ENCODE measurements at regions not wholly inside any gene's neighbourhood (a gene's known extent, or its start where the extent isn't known, plus 50 kb on each side); places are given as distances from the start of the nearest gene placed in this dataset.
"Not testable (repeated sequence)": the region's sequence is repeated elsewhere in the genome, so short reads cannot be mapped to it uniquely, and the experiment has no call there.

DNA sequence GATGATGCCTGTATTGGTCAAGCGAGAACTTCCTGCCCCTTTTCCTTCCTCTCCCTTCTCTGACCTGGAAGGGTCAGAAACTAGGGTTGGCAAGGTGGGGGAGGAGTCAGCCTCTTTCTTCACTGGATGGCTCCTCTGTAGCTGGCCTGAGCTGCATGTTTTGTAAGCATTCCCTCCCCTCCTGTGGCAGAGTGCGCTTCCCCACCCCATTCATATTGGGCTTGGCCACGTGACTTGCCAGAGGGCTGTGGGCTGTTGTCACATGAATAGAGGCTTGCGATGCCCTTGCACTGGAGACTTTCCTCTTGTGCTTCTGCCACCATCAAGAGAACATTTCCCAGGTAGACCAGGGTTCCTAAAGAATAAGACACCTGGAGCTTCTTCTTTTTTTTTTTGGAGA, 111.3 kb upstream of the PODXL start:
- TF ChIP-seq, protein P1, sequence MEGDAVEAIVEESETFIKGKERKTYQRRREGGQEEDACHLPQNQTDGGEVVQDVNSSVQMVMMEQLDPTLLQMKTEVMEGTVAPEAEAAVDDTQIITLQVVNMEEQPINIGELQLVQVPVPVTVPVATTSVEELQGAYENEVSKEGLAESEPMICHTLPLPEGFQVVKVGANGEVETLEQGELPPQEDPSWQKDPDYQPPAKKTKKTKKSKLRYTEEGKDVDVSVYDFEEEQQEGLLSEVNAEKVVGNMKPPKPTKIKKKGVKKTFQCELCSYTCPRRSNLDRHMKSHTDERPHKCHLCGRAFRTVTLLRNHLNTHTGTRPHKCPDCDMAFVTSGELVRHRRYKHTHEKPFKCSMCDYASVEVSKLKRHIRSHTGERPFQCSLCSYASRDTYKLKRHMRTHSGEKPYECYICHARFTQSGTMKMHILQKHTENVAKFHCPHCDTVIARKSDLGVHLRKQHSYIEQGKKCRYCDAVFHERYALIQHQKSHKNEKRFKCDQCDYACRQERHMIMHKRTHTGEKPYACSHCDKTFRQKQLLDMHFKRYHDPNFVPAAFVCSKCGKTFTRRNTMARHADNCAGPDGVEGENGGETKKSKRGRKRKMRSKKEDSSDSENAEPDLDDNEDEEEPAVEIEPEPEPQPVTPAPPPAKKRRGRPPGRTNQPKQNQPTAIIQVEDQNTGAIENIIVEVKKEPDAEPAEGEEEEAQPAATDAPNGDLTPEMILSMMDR (IDR thresholded peaks at IDR 0.05; ENCODE audit: low read depth, low read length), result no peak
- no peak for DNase-seq (ENCODE audit: low read depth in 2 of 2)
- no peak overlapping the region for H3K4me3 ChIP-seq (replicated peaks in 1 of 2; ENCODE audit: low read depth in 2 of 2, low read length in 2 of 2)

- no peak overlapping the region for H3K4me3 ChIP-seq (replicated peaks in 1 of 2; ENCODE audit: low read depth in 2 of 2, low read length in 2 of 2)
- DNase-seq (ENCODE audit: low read depth in 2 of 2), result no peak
- TF ChIP-seq, protein P1 (IDR thresholded peaks at IDR 0.05; ENCODE audit: low read depth, low read length), result no peak
These were observed 108.6 kb upstream of the PODXL start for GRCh38 chr7:131665021-131665420.

GRCh38 chr7:131664570-131664969, 108.1 kb upstream of the PODXL start:
- H3K4me3 ChIP-seq (replicated peaks in 1 of 2; ENCODE audit: low read depth in 2 of 2, low read length in 2 of 2), result no peak overlapping the region
- TF ChIP-seq, protein P1 (IDR thresholded peaks at IDR 0.05; ENCODE audit: low read depth, low read length), result no peak
- no peak for DNase-seq (ENCODE audit: low read depth in 2 of 2)

GRCh38 chr7:131662301-131662873, 106.0 kb upstream of the PODXL start:
- not testable (repeated sequence) for DNase-seq (ENCODE audit: low read depth in 2 of 2); H3K4me3 ChIP-seq (replicated peaks in 1 of 2; ENCODE audit: low read depth in 2 of 2, low read length in 2 of 2)

DNA sequence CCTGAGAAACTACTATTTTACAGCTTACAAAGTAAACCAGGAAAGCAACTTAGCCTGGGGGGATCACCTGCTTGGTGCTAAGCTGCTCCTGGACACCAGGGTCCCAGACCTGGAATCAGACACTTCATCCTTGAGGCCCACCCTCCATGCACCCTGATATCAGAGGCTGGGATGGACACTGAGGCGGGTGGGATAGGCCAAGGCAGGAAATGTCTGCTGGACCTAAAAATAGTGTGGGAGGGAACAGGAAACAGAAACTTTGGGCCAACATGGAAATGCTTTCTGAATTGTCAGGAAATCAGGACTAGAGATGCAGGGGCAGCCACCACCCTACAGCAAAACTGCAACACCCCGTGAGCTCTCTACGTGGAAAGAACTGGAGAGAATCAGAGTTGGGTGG, 101.5 kb upstream of the PODXL start:
- no peak overlapping the region for H3K4me3 ChIP-seq (replicated peaks in 1 of 2; ENCODE audit: low read depth in 2 of 2, low read length in 2 of 2)
- TF ChIP-seq, protein P1 (IDR thresholded peaks at IDR 0.05; ENCODE audit: low read depth, low read length), result no peak
- DNase-seq (ENCODE audit: low read depth in 2 of 2), result peak in 1 of 2 donors; percentile 15

GRCh38 chr7:131656980-131657723, 100.7 kb upstream of the PODXL start:
- TF ChIP-seq, protein P1 (IDR thresholded peaks at IDR 0.05; ENCODE audit: low read depth, low read length), result no peak
- DNase-seq (ENCODE audit: low read depth in 2 of 2), result no peak
- no peak overlapping the region for H3K4me3 ChIP-seq (replicated peaks in 1 of 2; ENCODE audit: low read depth in 2 of 2, low read length in 2 of 2)

- H3K4me3 ChIP-seq (replicated peaks in 1 of 2; ENCODE audit: low read depth in 2 of 2, low read length in 2 of 2), result no peak overlapping the region
- TF ChIP-seq, protein P1 (IDR thresholded peaks at IDR 0.05; ENCODE audit: low read depth, low read length), result no peak
- DNase-seq (ENCODE audit: low read depth in 2 of 2), result no peak
These were observed 99.4 kb upstream of the PODXL start for GRCh38 chr7:131655866-131656265.

Data from cardiac fibroblast (primary cell).